Stomach smooth muscle (tissue), 2 donors: ENCODE measurements at regions not wholly inside any gene's neighbourhood (a gene's known extent, or its start where the extent isn't known, plus 50 kb on each side); places are given as distances from the start of the nearest gene placed in this dataset.

Experiments used
- H3K27ac ChIP-seq: one replicate; pipeline ENCODE4 v1.7.0; 2013; ENCODE audit warnings: mild to moderate bottlenecking, low read length, inconsistent platforms
- H3K27me3 ChIP-seq, 2 donors: one replicate each; pipeline ENCODE4 v1.7.0; 2013; ENCODE audit warnings: low read length in 2 of 2; ENCODE audit not compliant: insufficient read depth in 2 of 2, control insufficient read depth in 1 of 2
- H3K36me3 ChIP-seq, 2 donors: one replicate each; pipeline ENCODE4 v1.7.0; 2013; ENCODE audit warnings: low read length in 2 of 2; ENCODE audit not compliant: control insufficient read depth in 2 of 2, insufficient read depth in 2 of 2
- H3K4me1 ChIP-seq: one replicate; pipeline ENCODE4 v1.7.0; 2013; ENCODE audit warnings: low read length; ENCODE audit not compliant: control insufficient read depth, insufficient read depth
- H3K4me3 ChIP-seq, 2 donors: one replicate each; pipeline ENCODE4 v1.7.0; 2013; ENCODE audit warnings: low read length in 2 of 2
- H3K9ac ChIP-seq, 2 donors: one replicate each; pipeline ENCODE4 v1.7.0; 2013; ENCODE audit warnings: low read length in 2 of 2, mild to moderate bottlenecking in 1 of 2
- H3K9me3 ChIP-seq, 2 donors: one replicate each; pipeline ENCODE4 v1.7.0; 2013; ENCODE audit warnings: low read length in 2 of 2; ENCODE audit not compliant: control insufficient read depth in 2 of 2
- donor health status: healthy.
- donor health status: Pancreatic carcinoma.

- Histone ChIP-seq H3K27ac (no peak overlapping the region), H3K4me3 (no peak overlapping the region), H3K4me1 (peaks cover 11% of the 10 kb centered on the region), H3K9ac (no peak overlapping the region), H3K9me3 (no peaks in the 10 kb centered on the region), H3K27me3 (no peaks in the 10 kb centered on the region), H3K36me3 (no peaks in the 10 kb centered on the region)
Measured at GRCh38 chr6:89028774-89029173, 51.8 kb upstream of the PNRC1 start.

- H3K4me3 ChIP-seq, result no peak overlapping the region
- no peaks in the 10 kb centered on the region for H3K9me3 ChIP-seq
- peaks cover 21% of the 10 kb centered on the region for H3K4me1 ChIP-seq
- H3K27me3 ChIP-seq, result no peaks in the 10 kb centered on the region
- no peak overlapping the region for H3K9ac ChIP-seq
- H3K36me3 ChIP-seq, result no peaks in the 10 kb centered on the region
- H3K27ac ChIP-seq, result no peak overlapping the region
Measured at GRCh38 chr6:89027756-89028155, 52.8 kb upstream of the PNRC1 start.

- Histone ChIP-seq H3K9me3 (no peaks in the 10 kb centered on the region), H3K4me3 (no peak overlapping the region), H3K36me3 (no peaks in the 10 kb centered on the region), H3K9ac (no peak overlapping the region), H3K4me1 (peaks cover 35% of the 10 kb centered on the region), H3K27ac (no peak overlapping the region), H3K27me3 (no peaks in the 10 kb centered on the region)
Measured at GRCh38 chr6:89026151-89026550, 54.4 kb upstream of the PNRC1 start.

GRCh38 chr6:89025633-89026032 is 54.9 kb upstream of the PNRC1 start:
- no peaks in the 10 kb centered on the region for H3K27me3 ChIP-seq
- H3K9me3 ChIP-seq, result no peaks in the 10 kb centered on the region
- H3K4me1 ChIP-seq, result peaks cover 35% of the 10 kb centered on the region
- H3K9ac ChIP-seq, result no peak overlapping the region
- no peak overlapping the region for H3K4me3 ChIP-seq
- H3K36me3 ChIP-seq, result no peaks in the 10 kb centered on the region
- H3K27ac ChIP-seq, result no peak overlapping the region

- Histone ChIP-seq H3K36me3 (no peaks in the 10 kb centered on the region), H3K4me3 (no peak overlapping the region), H3K27ac (peak overlapping the region; percentile 74), H3K27me3 (no peaks in the 10 kb centered on the region), H3K4me1 (peaks cover 35% of the 10 kb centered on the region), H3K9ac (no peak overlapping the region), H3K9me3 (no peaks in the 10 kb centered on the region)
Measured at GRCh38 chr6:89024456-89024855, 56.1 kb upstream of the PNRC1 start.

- peak overlapping the region; percentile 74 for H3K27ac ChIP-seq
- H3K4me1 ChIP-seq, result peaks cover 35% of the 10 kb centered on the region
- no peaks in the 10 kb centered on the region for H3K36me3 ChIP-seq
- H3K9ac ChIP-seq, result peak overlapping the region; percentile 29 to 59
- H3K9me3 ChIP-seq, result no peaks in the 10 kb centered on the region
- H3K27me3 ChIP-seq, result no peaks in the 10 kb centered on the region
- no peak overlapping the region for H3K4me3 ChIP-seq
Measured at GRCh38 chr6:89023591-89024441, 56.7 kb upstream of the PNRC1 start.

GRCh38 chr6:89022798-89023197 is 57.8 kb upstream of the PNRC1 start:
- no peak overlapping the region for H3K4me3 ChIP-seq
- peaks cover 35% of the 10 kb centered on the region for H3K4me1 ChIP-seq
- H3K27ac ChIP-seq, result peak overlapping the region; percentile 74
- no peaks in the 10 kb centered on the region for H3K36me3 ChIP-seq
- no peaks in the 10 kb centered on the region for H3K9me3 ChIP-seq
- H3K27me3 ChIP-seq, result no peaks in the 10 kb centered on the region
- H3K9ac ChIP-seq, result peak overlapping the region in 1 of 2 donors; percentile 59

- H3K4me1 ChIP-seq, result peaks cover 35% of the 10 kb centered on the region
- no peaks in the 10 kb centered on the region for H3K27me3 ChIP-seq
- no peaks in the 10 kb centered on the region for H3K36me3 ChIP-seq
Measured at GRCh38 chr6:89021629-89022028, 58.2 kb upstream of the RNGTT start.

GRCh38 chr6:89015971-89016370 is 52.6 kb upstream of the RNGTT start:
- Histone ChIP-seq H3K27ac (no peak overlapping the region), H3K9me3 (no peaks in the 10 kb centered on the region), H3K9ac (no peak overlapping the region), H3K36me3 (no peaks in the 10 kb centered on the region), H3K4me3 (no peak overlapping the region), H3K4me1 (no peaks in the 10 kb centered on the region), H3K27me3 (no peaks in the 10 kb centered on the region)

More at GRCh38 chr6:89021629-89022028, 58.2 kb upstream of the RNGTT start:
- Histone ChIP-seq H3K9me3 (no peaks in the 10 kb centered on the region), H3K27ac (peak overlapping the region; percentile 58), H3K4me3 (no peak overlapping the region), H3K9ac (no peak overlapping the region)

GRCh38 chr6:89013438-89013837 is 50.0 kb upstream of the RNGTT start:
- Histone ChIP-seq H3K36me3 (no peaks in the 10 kb centered on the region), H3K9me3 (no peaks in the 10 kb centered on the region), H3K27me3 (no peaks in the 10 kb centered on the region), H3K27ac (no peak overlapping the region), H3K9ac (no peak overlapping the region), H3K4me1 (peaks cover 2% of the 10 kb centered on the region), H3K4me3 (no peak overlapping the region)
